ENCODE measurements at regions not wholly inside any gene's neighbourhood (a gene's known extent, or its start where the extent isn't known, plus 50 kb on each side); places are given as distances from the start of the nearest gene placed in this dataset.

- TF ChIP-seq TBP (IDR thresholded peaks at IDR 0.05; ENCODE audit: low read depth, low read length) = no peak
- no peak for TF ChIP-seq SIN3A (conservative IDR thresholded peaks at IDR 0.05 in 1 of 2, IDR thresholded peaks at IDR 0.05 in 1 of 2; ENCODE audit: low read depth in 1 of 2, low read length in 2 of 2)
- no peak for TF ChIP-seq TAF1 (IDR thresholded peaks at IDR 0.05; ENCODE audit: low read depth, low read length)
- TF ChIP-seq FOSL1 (IDR thresholded peaks at IDR 0.05; ENCODE audit: insufficient read depth, low read depth, low read length) = no peak
- TF ChIP-seq EP300 (IDR thresholded peaks at IDR 0.05; ENCODE audit: borderline replicate concordance in 1 of 2, low read depth in 2 of 2, low read length in 2 of 2) = no peak
- no peak for TF ChIP-seq JUN (IDR thresholded peaks at IDR 0.05; ENCODE audit: low read depth, low read length)
- TF ChIP-seq ATF3 (IDR thresholded peaks at IDR 0.05; ENCODE audit: insufficient read depth, low read depth, low read length) = no peak
- TF ChIP-seq CREB1 (IDR thresholded peaks at IDR 0.05) = no peak
- no peak for TF ChIP-seq SIX5 (IDR thresholded peaks at IDR 0.05; ENCODE audit: low read depth, low read length)
- TF ChIP-seq CHD1 (IDR thresholded peaks at IDR 0.05; ENCODE audit: low read depth, low read length) = no peak
- no peak for TF ChIP-seq NRF1 (IDR thresholded peaks at IDR 0.05; ENCODE audit: low read depth, low read length)
- no peak for TF ChIP-seq TEAD4 (IDR thresholded peaks at IDR 0.05; ENCODE audit: low read depth, low read length)
- TF ChIP-seq BCL11A (IDR thresholded peaks at IDR 0.05; ENCODE audit: low read depth in 2 of 2, low read length in 2 of 2) = no peak
Measured at GRCh38 chr18:56086176-56086575, 498.2 kb upstream of the TCF4 start (continued).

Measured in H1 (cell line).